Ureter (tissue), 1 donor: ENCODE measurements at regions not wholly inside any gene's neighbourhood (a gene's known extent, or its start where the extent isn't known, plus 50 kb on each side); places are given as distances from the start of the nearest gene placed in this dataset.
A peak's percentile ranks its signal among the peaks of the same experiment; 100 is the strongest.
"Not testable (repeated sequence)": the region's sequence is repeated elsewhere in the genome, so short reads cannot be mapped to it uniquely, and the experiment has no call there.

Experiments
- DNase-seq: peaks from one replicate; pipeline ENCODE4 v3.0.0-alpha.2; 2020; ENCODE audit warnings: low spot score
- donor health status: DM: yes; HTN: yes; CAD: no.

DNA sequence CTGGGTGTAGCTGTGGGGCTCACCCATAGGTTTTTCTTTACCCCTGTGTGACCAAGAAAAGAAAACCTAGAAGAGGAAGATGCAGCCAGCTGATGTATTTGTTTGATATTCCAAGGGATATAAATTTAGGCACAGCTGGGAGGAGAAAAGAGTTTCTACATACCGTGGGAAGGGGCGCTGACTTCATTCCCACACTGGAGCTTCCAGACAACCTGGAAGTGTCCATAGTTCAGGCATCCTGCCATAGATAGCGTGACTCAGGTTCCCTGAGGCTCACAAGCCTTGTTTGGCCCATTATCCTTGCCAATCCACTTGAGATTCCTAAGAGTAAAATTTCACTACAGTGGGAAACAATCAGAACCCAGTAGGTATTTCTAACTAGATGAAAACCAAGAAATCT lies 371.7 kb upstream of the NRP1 start:
- no peak for DNase-seq

DNA sequence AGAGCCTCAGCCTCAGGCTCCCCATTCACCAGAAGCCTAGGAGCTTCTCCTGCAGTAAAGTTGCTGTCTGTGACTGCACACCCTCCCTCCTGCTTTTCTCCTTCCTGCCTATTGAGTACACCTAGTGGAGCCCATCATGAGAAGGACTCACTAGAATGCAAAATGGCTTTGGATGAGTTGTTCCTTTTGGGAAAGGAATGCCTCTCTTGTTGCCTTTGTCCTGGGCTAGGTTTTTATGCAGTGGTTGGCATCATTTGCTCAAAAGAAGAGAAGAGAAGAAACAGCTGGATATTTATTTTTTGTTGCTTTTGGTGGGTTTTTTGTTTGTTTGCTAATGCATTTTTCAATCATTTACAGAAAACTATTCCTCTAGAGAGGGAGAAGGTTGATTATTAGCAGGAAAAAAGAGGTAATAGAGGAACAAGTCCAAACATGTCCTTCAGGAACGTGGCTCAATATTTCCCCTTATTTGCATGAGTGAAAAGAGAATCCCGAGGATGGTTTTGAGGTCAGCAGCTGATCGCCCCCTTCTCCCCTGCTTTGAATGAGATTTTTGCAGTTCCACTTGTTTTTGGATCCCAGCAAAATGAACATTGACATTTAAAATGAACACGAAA lies 369.9 kb upstream of the NRP1 start:
- DNase-seq = no peak

GRCh38 chr10:33703501-33704213 lies 369.2 kb upstream of the NRP1 start:
- DNase-seq = no peak

DNA sequence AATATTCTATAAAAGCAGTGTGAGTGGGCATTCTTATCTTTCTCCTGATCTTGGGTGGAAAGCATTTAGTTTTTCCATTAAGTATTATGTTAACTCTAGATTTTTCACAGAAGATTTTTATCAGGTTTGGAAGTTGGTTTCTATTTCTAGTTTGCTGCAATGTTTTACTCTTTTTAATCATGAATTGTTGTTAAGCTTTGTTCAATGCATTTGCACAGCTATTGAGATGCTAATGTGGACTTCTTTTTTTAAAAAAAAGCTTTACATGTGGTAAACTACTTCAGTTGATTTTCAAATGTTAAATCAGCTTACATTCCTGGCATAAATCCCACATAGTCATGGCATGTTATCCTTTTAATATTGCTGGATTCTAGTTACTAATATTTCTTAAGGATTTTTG lies 363.6 kb upstream of the NRP1 start:
- no peak for DNase-seq

- no peak for DNase-seq
These were observed 362.5 kb upstream of the NRP1 start for GRCh38 chr10:33697016-33697415.

GRCh38 chr10:33695536-33695935 lies 361.1 kb upstream of the NRP1 start:
- DNase-seq = no peak

GRCh38 chr10:33690536-33690935 lies 356.1 kb upstream of the NRP1 start:
- DNase-seq = not testable (repeated sequence)

GRCh38 chr10:33688506-33688905 lies 354.0 kb upstream of the NRP1 start:
- no peak for DNase-seq

- DNase-seq = no peak
These were observed 349.7 kb upstream of the NRP1 start for GRCh38 chr10:33684211-33684611.

DNA sequence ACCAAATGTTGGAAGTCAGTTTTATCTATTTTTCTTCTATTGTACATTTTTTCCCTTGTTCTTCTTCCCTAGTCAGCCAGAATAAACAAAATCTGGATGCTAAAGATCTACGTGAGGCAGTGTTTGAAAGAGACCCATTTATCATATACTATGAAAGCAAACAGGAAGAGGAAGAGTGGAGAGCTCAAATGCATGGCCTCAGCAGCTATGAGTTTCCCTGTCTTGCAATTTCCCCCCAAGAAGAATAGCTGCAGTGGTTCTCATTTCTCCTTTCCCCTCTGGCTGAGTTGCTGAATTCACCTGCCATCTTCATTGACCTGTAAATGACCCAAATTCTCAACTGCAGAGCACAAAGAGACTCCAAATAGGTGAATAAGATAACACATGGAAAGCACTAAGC lies 347.1 kb upstream of the NRP1 start:
- DNase-seq = no peak

DNA sequence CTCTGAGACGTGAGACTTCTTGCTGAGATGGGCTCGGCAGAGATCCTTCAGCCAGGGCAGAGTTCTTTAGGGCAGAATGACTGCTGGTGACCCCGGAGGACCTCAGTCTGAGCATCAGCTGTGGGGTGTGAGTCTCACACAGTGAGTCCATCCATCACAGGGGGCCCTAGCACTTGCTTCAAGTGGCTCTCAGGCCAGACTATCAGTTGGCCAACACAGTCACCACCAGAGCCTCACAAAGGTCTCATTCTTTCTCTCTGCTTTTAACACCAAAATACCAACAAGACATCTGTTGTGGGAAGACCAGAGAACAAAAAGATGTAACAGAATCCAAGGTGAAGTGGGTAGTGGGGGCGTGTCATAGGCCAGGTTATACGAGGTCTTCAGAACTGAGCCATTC lies 345.6 kb upstream of the NRP1 start:
- DNase-seq = no peak

GRCh38 chr10:33676606-33677339 lies 342.3 kb upstream of the NRP1 start:
- DNase-seq = no peak

- DNase-seq = no peak
These were observed 340.6 kb upstream of the NRP1 start for GRCh38 chr10:33674986-33675599.

GRCh38 chr10:33674491-33674890 lies 340.0 kb upstream of the NRP1 start:
- DNase-seq = no peak

GRCh38 chr10:33673839-33674415 lies 339.5 kb upstream of the NRP1 start:
- DNase-seq = no peak

GRCh38 chr10:33669904-33670303 lies 335.4 kb upstream of the NRP1 start:
- no peak for DNase-seq

- no peak for DNase-seq
These were observed 332.4 kb upstream of the NRP1 start for GRCh38 chr10:33666686-33667480.

- no peak for DNase-seq
These were observed 331.0 kb upstream of the NRP1 start for GRCh38 chr10:33665501-33665900.

GRCh38 chr10:33664070-33664469 lies 329.6 kb upstream of the NRP1 start:
- no peak for DNase-seq

GRCh38 chr10:33661580-33662336 lies 327.3 kb upstream of the NRP1 start:
- peak; percentile 67 for DNase-seq

DNA sequence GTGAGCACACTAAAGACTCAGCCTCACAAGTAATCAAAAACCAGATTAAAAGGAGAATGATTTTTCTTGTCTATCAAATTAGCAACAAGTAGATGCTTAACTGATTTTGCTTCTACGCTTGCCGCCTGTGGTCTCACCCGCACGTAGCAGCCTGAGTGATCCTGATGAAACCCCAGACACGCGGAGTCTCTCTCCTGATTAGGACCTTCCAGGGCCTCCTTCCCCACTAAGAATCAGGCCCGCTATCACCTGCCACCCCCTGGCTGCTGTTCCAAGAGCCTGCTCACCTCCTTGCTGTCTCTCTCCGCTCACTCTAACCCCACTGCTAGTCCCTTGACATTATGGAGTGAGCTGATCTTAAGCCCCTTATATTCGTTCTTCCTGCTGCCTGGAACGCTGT lies 325.9 kb upstream of the NRP1 start:
- no peak for DNase-seq
